ENCODE measurements at regions not wholly inside any gene's neighbourhood (a gene's known extent, or its start where the extent isn't known, plus 50 kb on each side); places are given as distances from the start of the nearest gene placed in this dataset.

- intact Hi-C loops (cut with DNase I) = no loop called here
These were observed 111.5 kb upstream of the SFRP2 start for GRCh38 chr4:153900426-153900825.

DNA sequence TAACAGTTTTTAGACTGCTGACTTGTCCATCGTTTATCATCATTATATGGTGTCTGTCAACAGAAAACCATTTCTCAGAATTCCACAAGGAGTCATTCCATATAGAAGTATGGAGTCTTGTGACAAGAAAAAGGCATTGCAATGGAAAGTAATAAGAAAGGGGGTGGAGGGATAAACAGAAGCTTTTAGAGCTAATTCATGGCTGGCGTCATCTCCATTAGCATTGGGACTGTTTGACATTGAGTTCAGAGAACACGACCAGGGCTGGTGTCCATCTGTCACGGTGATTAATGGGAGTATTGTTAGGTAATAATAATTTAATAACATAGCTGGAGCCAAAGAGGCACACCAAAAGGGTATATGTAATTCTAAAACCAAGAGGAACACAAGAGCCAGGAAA is 101.9 kb upstream of the SFRP2 start:
- 72 to 75% methylated on average over 4 of the region's 4 CpGs for WGBS, 2 donors
- no peak for TF ChIP-seq POLR2A (IDR thresholded peaks at IDR 0.05)
- no peak for TF ChIP-seq CTCF (IDR thresholded peaks at IDR 0.05)
- intact Hi-C loops (cut with DNase I) = no loop called here
- H3K36me3 ChIP-seq = no peaks in the 10 kb centered on the region
- no peak for DNase-seq
- no peak overlapping the region for H3K4me3 ChIP-seq (replicated peaks in 1 of 3)
- no peaks in the 10 kb centered on the region for H3K9me3 ChIP-seq
- H3K4me1 ChIP-seq = no peaks in the 10 kb centered on the region
- no peak overlapping the region for H3K27ac ChIP-seq
- H3K27me3 ChIP-seq = no peaks in the 10 kb centered on the region

More at GRCh38 chr4:153900426-153900825, 111.5 kb upstream of the SFRP2 start:
- H3K27ac ChIP-seq = no peak overlapping the region
- no peak for TF ChIP-seq POLR2A (IDR thresholded peaks at IDR 0.05)
- no peak for TF ChIP-seq CTCF (IDR thresholded peaks at IDR 0.05)
- H3K27me3 ChIP-seq = no peaks in the 10 kb centered on the region
- no peaks in the 10 kb centered on the region for H3K36me3 ChIP-seq
- no peak for DNase-seq
- WGBS, 2 donors = 39 to 45% methylated on average over 6 of the region's 6 CpGs
- no peak overlapping the region for H3K4me3 ChIP-seq (replicated peaks in 1 of 3)
- no peaks in the 10 kb centered on the region for H3K9me3 ChIP-seq
- H3K4me1 ChIP-seq = no peaks in the 10 kb centered on the region

- TF ChIP-seq POLR2A (IDR thresholded peaks at IDR 0.05) (no peak), CTCF (IDR thresholded peaks at IDR 0.05) (no peak)
- DNase-seq = no peak
- intact Hi-C loops (cut with DNase I) = no loop called here
- Histone ChIP-seq H3K4me3 (replicated peaks in 1 of 3) (no peak overlapping the region), H3K27ac (no peak overlapping the region), H3K36me3 (no peaks in the 10 kb centered on the region), H3K9me3 (no peaks in the 10 kb centered on the region), H3K4me1 (no peaks in the 10 kb centered on the region), H3K27me3 (no peaks in the 10 kb centered on the region)
These were observed 98.3 kb upstream of the SFRP2 start for GRCh38 chr4:153887217-153887616.

DNA sequence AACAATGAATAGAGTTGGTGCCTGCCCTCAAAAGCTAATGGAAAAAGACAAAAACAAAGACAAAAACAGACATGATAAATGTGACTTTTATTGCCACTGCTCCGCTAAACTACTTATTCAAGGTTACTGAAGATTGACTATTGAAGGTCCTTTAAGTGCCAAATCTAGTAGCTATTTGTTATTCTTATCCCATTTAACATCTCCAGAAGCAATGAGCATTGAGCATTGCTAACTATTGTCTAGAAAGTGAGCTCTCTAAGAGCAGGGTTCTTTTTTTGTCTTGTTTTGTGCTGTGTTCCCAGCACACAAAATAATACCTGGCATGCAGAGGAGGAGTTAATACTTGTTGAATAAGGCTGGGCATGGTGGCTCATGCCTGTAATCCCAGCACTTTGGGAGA is 95.4 kb upstream of the SFRP2 start:
- WGBS, 2 donors = 71 to 72% methylated on average over 1 of the region's 1 CpG

GRCh38 chr4:153880983-153881382 is 92.1 kb upstream of the SFRP2 start:
- Histone ChIP-seq H3K27ac (no peak overlapping the region), H3K4me3 (replicated peaks in 1 of 3) (no peak overlapping the region), H3K4me1 (no peaks in the 10 kb centered on the region), H3K9me3 (no peaks in the 10 kb centered on the region), H3K27me3 (no peaks in the 10 kb centered on the region), H3K36me3 (no peaks in the 10 kb centered on the region)
- intact Hi-C loops (cut with DNase I) = no loop called here
- no peak for DNase-seq
- TF ChIP-seq POLR2A (IDR thresholded peaks at IDR 0.05) (no peak), CTCF (IDR thresholded peaks at IDR 0.05) (no peak)
- 100% methylated on average over 2 of the region's 2 CpGs for WGBS, 2 donors

More for the DNA sequence above, 95.4 kb upstream of the SFRP2 start:
- Histone ChIP-seq H3K4me1 (no peaks in the 10 kb centered on the region), H3K27ac (no peak overlapping the region), H3K9me3 (no peaks in the 10 kb centered on the region), H3K36me3 (no peaks in the 10 kb centered on the region), H3K4me3 (replicated peaks in 1 of 3) (no peak overlapping the region), H3K27me3 (no peaks in the 10 kb centered on the region)
- DNase-seq = no peak
- no peak for TF ChIP-seq POLR2A (IDR thresholded peaks at IDR 0.05)
- TF ChIP-seq CTCF (IDR thresholded peaks at IDR 0.05) = no peak
- intact Hi-C loops (cut with DNase I) = no loop called here

Measured in thyroid gland (tissue), 4 donors.